ENCODE measurements at regions not wholly inside any gene's neighbourhood (a gene's known extent, or its start where the extent isn't known, plus 50 kb on each side); places are given as distances from the start of the nearest gene placed in this dataset.

- Histone ChIP-seq H3K4me3 (no peak overlapping the region), H3K4me1 (peaks cover 29% of the 10 kb centered on the region), H3K36me3 (no peaks in the 10 kb centered on the region), H3K27me3 (no peaks in the 10 kb centered on the region), H3K27ac (no peak overlapping the region), H3K9me3 (no peaks in the 10 kb centered on the region)
- DNase-seq (ENCODE audit: extremely low spot score in 2 of 2), result no peak
- TF ChIP-seq POLR2A (IDR thresholded peaks at IDR 0.05) (no peak), CTCF (IDR thresholded peaks at IDR 0.05) (no peak), POLR2AphosphoS5 (IDR thresholded peaks at IDR 0.05; ENCODE audit: insufficient read depth in 1 of 2, low read depth in 1 of 2) (no peak)
- intact Hi-C loops (cut with DNase I), result no loop called here
Measured at GRCh38 chr14:65335411-65335947, 77.1 kb upstream of the FUT8 start.

GRCh38 chr14:65336191-65336591 is 76.3 kb upstream of the FUT8 start:
- no peak for DNase-seq (ENCODE audit: extremely low spot score in 2 of 2)
- H3K4me1 ChIP-seq, result peaks cover 29% of the 10 kb centered on the region
- no peaks in the 10 kb centered on the region for H3K9me3 ChIP-seq
- H3K27ac ChIP-seq, result no peak overlapping the region
- intact Hi-C loops (cut with DNase I), result no loop called here
- H3K4me3 ChIP-seq, result no peak overlapping the region
- H3K27me3 ChIP-seq, result no peaks in the 10 kb centered on the region
- H3K36me3 ChIP-seq, result no peaks in the 10 kb centered on the region
- TF ChIP-seq POLR2A (IDR thresholded peaks at IDR 0.05) (no peak), POLR2AphosphoS5 (IDR thresholded peaks at IDR 0.05; ENCODE audit: insufficient read depth in 1 of 2, low read depth in 1 of 2) (no peak), CTCF (IDR thresholded peaks at IDR 0.05) (no peak)

GRCh38 chr14:65339866-65340265 is 72.7 kb upstream of the FUT8 start:
- H3K4me1 ChIP-seq, result peaks cover 18% of the 10 kb centered on the region
- H3K4me3 ChIP-seq, result no peak overlapping the region
- H3K27me3 ChIP-seq, result no peaks in the 10 kb centered on the region
- intact Hi-C loops (cut with DNase I), result no loop called here
- DNase-seq (ENCODE audit: extremely low spot score in 2 of 2), result no peak
- H3K36me3 ChIP-seq, result no peaks in the 10 kb centered on the region
- TF ChIP-seq POLR2A (IDR thresholded peaks at IDR 0.05) (no peak), CTCF (IDR thresholded peaks at IDR 0.05) (no peak), POLR2AphosphoS5 (IDR thresholded peaks at IDR 0.05; ENCODE audit: insufficient read depth in 1 of 2, low read depth in 1 of 2) (no peak)
- no peaks in the 10 kb centered on the region for H3K9me3 ChIP-seq
- no peak overlapping the region for H3K27ac ChIP-seq

- peaks cover 15% of the 10 kb centered on the region for H3K4me1 ChIP-seq
- H3K9me3 ChIP-seq, result no peaks in the 10 kb centered on the region
- no peaks in the 10 kb centered on the region for H3K36me3 ChIP-seq
- no peak for DNase-seq (ENCODE audit: extremely low spot score in 2 of 2)
- intact Hi-C loops (cut with DNase I), result no loop called here
- TF ChIP-seq CTCF (IDR thresholded peaks at IDR 0.05) (no peak), POLR2AphosphoS5 (IDR thresholded peaks at IDR 0.05; ENCODE audit: insufficient read depth in 1 of 2, low read depth in 1 of 2) (no peak), POLR2A (IDR thresholded peaks at IDR 0.05) (no peak)
- H3K27me3 ChIP-seq, result no peaks in the 10 kb centered on the region
- H3K27ac ChIP-seq, result no peak overlapping the region
- H3K4me3 ChIP-seq, result no peak overlapping the region
Measured at GRCh38 chr14:65344011-65344410, 68.5 kb upstream of the FUT8 start.

- peaks cover 15% of the 10 kb centered on the region for H3K4me1 ChIP-seq
- intact Hi-C loops (cut with DNase I), result no loop called here
Measured at GRCh38 chr14:65345266-65345665, 67.3 kb upstream of the FUT8 start.

More at GRCh38 chr14:65345266-65345665, 67.3 kb upstream of the FUT8 start:
- DNase-seq (ENCODE audit: extremely low spot score in 2 of 2), result no peak
- Histone ChIP-seq H3K27me3 (no peaks in the 10 kb centered on the region), H3K4me3 (no peak overlapping the region), H3K9me3 (no peaks in the 10 kb centered on the region), H3K27ac (no peak overlapping the region), H3K36me3 (no peaks in the 10 kb centered on the region)
- TF ChIP-seq CTCF (IDR thresholded peaks at IDR 0.05), result no peak
- TF ChIP-seq POLR2AphosphoS5 (IDR thresholded peaks at IDR 0.05; ENCODE audit: insufficient read depth in 1 of 2, low read depth in 1 of 2), result no peak
- no peak for TF ChIP-seq POLR2A (IDR thresholded peaks at IDR 0.05)
